ENCODE measurements at regions not wholly inside any gene's neighbourhood (a gene's known extent, or its start where the extent isn't known, plus 50 kb on each side); places are given as distances from the start of the nearest gene placed in this dataset.

DNA sequence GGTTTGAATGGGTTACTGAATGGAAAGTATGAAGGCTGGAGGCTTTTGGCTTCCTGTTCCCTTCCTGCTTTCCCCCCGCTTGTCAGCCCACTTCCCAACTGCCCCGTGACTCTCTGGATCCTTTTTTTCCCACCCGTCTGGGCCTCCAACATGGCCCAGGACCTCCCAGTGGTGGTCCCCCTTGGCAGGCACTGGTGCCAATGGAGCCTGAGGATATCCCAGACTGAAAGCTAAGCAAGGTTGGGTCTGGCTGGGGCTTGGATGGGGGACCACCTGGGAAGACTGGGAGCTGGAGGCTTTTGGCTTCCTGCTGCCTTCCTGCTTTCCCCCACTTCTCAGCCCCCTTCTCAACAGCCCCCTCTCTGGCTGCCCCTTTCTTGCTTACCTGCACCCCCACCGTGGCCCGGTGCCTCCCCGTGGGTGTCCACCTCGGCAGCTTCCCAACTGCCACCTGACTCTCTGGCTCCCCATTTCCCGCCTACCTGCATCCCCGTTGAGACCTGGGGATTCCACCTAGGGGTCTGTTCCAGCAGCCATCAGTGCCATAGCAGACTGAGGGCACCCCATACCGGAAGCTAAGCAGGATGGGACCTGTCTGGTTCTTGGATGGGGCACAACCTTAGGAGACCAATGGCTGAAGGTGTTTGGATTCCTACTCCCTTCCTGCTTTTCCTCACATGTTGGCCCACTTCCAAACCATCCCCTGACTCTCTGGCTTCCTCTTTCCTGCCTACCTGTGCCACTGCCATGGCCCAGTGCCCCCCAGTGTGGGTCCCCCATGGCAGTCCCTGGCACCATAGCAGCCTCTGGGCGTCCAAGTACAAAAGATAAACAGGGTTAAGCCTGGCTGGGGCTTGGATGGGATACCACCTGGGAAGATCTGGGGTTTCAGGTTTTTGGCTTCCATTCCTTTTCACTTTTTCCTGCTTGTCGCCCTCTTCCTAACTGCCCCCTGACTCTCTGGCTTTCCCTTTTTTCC is 2295.3 kb downstream of the TP53TG3F start:
- H3K4me3 ChIP-seq (ENCODE audit: low read depth, low read length): no peak overlapping the region
- TF ChIP-seq POLR2A (IDR thresholded peaks at IDR 0.05; ENCODE audit: extremely low read depth, insufficient read length) (no peak), MAX (IDR thresholded peaks at IDR 0.05; ENCODE audit: low read depth, low read length) (no peak), MYC (IDR thresholded peaks at IDR 0.05; ENCODE audit: low read depth, low read length) (no peak)
- TF ChIP-seq, protein P1, sequence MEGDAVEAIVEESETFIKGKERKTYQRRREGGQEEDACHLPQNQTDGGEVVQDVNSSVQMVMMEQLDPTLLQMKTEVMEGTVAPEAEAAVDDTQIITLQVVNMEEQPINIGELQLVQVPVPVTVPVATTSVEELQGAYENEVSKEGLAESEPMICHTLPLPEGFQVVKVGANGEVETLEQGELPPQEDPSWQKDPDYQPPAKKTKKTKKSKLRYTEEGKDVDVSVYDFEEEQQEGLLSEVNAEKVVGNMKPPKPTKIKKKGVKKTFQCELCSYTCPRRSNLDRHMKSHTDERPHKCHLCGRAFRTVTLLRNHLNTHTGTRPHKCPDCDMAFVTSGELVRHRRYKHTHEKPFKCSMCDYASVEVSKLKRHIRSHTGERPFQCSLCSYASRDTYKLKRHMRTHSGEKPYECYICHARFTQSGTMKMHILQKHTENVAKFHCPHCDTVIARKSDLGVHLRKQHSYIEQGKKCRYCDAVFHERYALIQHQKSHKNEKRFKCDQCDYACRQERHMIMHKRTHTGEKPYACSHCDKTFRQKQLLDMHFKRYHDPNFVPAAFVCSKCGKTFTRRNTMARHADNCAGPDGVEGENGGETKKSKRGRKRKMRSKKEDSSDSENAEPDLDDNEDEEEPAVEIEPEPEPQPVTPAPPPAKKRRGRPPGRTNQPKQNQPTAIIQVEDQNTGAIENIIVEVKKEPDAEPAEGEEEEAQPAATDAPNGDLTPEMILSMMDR (IDR thresholded peaks at IDR 0.05; ENCODE audit: low read depth, low read length): no peak
- DNase-seq (ENCODE audit: low read depth): no peak

DNA sequence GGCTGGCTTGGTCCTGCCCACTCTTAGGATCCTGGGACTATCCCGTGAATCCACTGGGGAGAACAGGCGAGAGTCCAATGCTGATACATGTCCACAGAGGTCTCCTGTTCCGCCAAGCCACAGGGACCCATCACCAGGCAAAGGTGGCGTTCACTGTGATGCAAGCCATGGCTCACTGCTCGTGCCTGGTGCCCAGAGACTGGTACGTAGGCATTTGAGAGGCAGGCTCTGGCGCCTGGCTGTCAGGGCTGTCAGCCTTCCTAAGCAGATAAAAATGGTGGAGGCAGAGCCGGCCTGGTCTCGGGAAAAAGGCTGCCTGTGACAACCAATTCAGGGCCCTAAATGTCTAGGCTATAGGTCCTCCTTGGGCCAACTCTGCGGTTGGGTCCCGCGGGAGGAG is 2329.0 kb downstream of the TP53TG3F start:
- H3K4me3 ChIP-seq (ENCODE audit: low read depth, low read length): no peak overlapping the region
- TF ChIP-seq MYC (IDR thresholded peaks at IDR 0.05; ENCODE audit: low read depth, low read length) (no peak), POLR2A (IDR thresholded peaks at IDR 0.05; ENCODE audit: extremely low read depth, insufficient read length) (no peak), MAX (IDR thresholded peaks at IDR 0.05; ENCODE audit: low read depth, low read length) (no peak)
- TF ChIP-seq, protein P1 (IDR thresholded peaks at IDR 0.05; ENCODE audit: low read depth, low read length): no peak
- no peak for DNase-seq (ENCODE audit: low read depth)

DNA sequence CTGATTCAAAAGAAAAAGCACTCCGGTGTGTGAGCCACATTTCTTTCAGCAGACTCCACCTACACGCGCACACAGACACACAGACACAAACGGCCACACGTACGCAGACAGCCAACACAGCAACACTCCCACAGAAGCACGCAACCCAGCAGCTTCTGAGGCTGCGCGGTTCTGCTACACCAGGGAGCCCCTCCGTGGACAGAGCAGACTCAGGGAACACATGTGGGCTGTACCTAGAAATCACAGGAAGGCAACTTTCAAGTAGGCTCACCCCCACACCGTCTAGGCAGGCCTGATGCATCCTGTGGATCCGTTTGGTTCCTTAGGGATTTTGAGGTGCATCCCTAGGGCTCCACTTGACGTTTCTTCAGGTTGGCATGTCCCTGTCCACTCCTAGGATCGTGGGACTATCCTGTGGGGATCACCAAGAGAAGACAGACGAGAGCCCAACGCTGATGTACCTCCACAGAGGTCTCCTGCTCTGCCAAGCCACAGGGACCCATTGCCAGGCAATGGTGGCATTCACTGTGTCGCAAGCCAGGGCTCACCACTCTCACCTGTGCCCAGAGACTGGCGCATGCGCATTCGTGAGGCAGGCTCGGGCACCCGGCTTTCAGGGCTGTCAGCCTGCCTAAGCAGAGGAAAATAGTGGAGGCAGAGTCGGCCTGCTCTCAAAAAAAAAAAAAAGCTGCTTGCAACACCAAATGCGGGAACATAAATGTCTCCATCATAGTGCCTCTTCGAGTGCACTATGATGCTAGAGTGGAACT is 2333.3 kb downstream of the TP53TG3F start:
- TF ChIP-seq, protein P1 (IDR thresholded peaks at IDR 0.05; ENCODE audit: low read depth, low read length): no peak
- TF ChIP-seq MAX (IDR thresholded peaks at IDR 0.05; ENCODE audit: low read depth, low read length) (no peak), MYC (IDR thresholded peaks at IDR 0.05; ENCODE audit: low read depth, low read length) (no peak), POLR2A (IDR thresholded peaks at IDR 0.05; ENCODE audit: extremely low read depth, insufficient read length) (no peak)
- DNase-seq (ENCODE audit: low read depth): no peak
- no peak overlapping the region for H3K4me3 ChIP-seq (ENCODE audit: low read depth, low read length)

- DNase-seq (ENCODE audit: low read depth): no peak
- TF ChIP-seq MYC (IDR thresholded peaks at IDR 0.05; ENCODE audit: low read depth, low read length) (no peak), POLR2A (IDR thresholded peaks at IDR 0.05; ENCODE audit: extremely low read depth, insufficient read length) (no peak), MAX (IDR thresholded peaks at IDR 0.05; ENCODE audit: low read depth, low read length) (no peak)
- TF ChIP-seq, protein P1 (IDR thresholded peaks at IDR 0.05; ENCODE audit: low read depth, low read length): no peak
- H3K4me3 ChIP-seq (ENCODE audit: low read depth, low read length): no peak overlapping the region
These were observed 2334.2 kb downstream of the TP53TG3F start for GRCh38 chr16:35793601-35794000.

DNA sequence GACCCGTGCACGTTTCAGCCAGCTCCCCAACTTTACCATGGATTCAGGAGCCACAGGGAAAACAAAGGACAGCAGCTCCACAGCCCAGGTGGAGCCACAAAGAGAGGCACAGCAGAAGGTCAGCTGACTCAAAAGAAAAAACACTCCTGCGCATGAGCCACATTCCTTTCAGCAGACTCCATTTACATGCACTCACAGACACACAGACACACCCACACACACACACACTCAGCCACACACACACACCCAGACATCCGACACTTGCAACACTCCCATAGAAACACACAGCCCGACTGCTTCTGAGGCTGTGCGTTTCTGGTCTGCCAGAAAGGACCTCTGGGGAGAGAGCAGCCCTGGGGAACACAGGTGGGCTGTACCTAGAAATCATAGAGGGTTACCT is 2335.5 kb downstream of the TP53TG3F start:
- DNase-seq (ENCODE audit: low read depth): no peak
- TF ChIP-seq, protein P1 (IDR thresholded peaks at IDR 0.05; ENCODE audit: low read depth, low read length): no peak
- TF ChIP-seq MAX (IDR thresholded peaks at IDR 0.05; ENCODE audit: low read depth, low read length): no peak
- no peak for TF ChIP-seq POLR2A (IDR thresholded peaks at IDR 0.05; ENCODE audit: extremely low read depth, insufficient read length)
- no peak for TF ChIP-seq MYC (IDR thresholded peaks at IDR 0.05; ENCODE audit: low read depth, low read length)
- H3K4me3 ChIP-seq (ENCODE audit: low read depth, low read length): no peak overlapping the region

Measured in NB4 (cell line).